ENCODE measurements at regions not wholly inside any gene's neighbourhood (a gene's known extent, or its start where the extent isn't known, plus 50 kb on each side); places are given as distances from the start of the nearest gene placed in this dataset.

GRCh38 chr13:97640268-97640667 is 206.3 kb downstream of the RAP2A start:
- 16% methylated on average over 2 of the region's 2 CpGs for WGBS (ENCODE audit: low lambda C conversion rate)
- Histone ChIP-seq H3K9me3 (no peaks in the 10 kb centered on the region), H3K79me2 (ENCODE audit: insufficient read depth) (no peaks in the 10 kb centered on the region), H3K27ac (ENCODE audit: low read depth in 2 of 2, low read length in 1 of 2) (no peak overlapping the region), H3K9ac (no peak overlapping the region), H3K4me2 (no peak overlapping the region), H3K27me3 (ENCODE audit: insufficient read depth) (no peaks in the 10 kb centered on the region), H3K36me3 (replicated peaks in 1 of 2; ENCODE audit: control insufficient read depth in 1 of 2, insufficient read depth in 2 of 2, low read length in 1 of 2) (no peaks in the 10 kb centered on the region), H3F3A (replicated peaks; ENCODE audit: insufficient read depth) (no peaks in the 10 kb centered on the region), H3K4me3 (ENCODE audit: low read depth in 2 of 2, low read length in 1 of 2) (no peak overlapping the region), H4K20me1 (ENCODE audit: insufficient read depth) (no peaks in the 10 kb centered on the region), H2AFZ (ENCODE audit: low read depth) (no peak overlapping the region), H3K9me2 (no peaks in the 10 kb centered on the region), H3K4me1 (ENCODE audit: control insufficient read depth in 1 of 2, insufficient read depth in 2 of 2, low read depth in 1 of 2, low read length in 1 of 2) (no peaks in the 10 kb centered on the region)
- no peak for DNase-seq
- ChIA-PET CTCF (no interaction called here), POLR2A (no interaction called here)
- TF ChIP-seq ELF1 (IDR thresholded peaks at IDR 0.05), result no peak
- TF ChIP-seq SMC3 (IDR thresholded peaks at IDR 0.05; ENCODE audit: low read depth, low read length), result no peak
- no peak for TF ChIP-seq TAF1 (IDR thresholded peaks at IDR 0.05; ENCODE audit: borderline replicate concordance, low read depth, low read length)
- no peak for TF ChIP-seq ZBTB33 (IDR thresholded peaks at IDR 0.05; ENCODE audit: borderline replicate concordance, low read depth)
- TF ChIP-seq EZH2phosphoT487 (IDR thresholded peaks at IDR 0.05; ENCODE audit: borderline replicate concordance, low read depth), result no peak
- TF ChIP-seq RCOR1 (IDR thresholded peaks at IDR 0.05; ENCODE audit: low read length), result no peak
- no peak for TF ChIP-seq NRF1 (IDR thresholded peaks at IDR 0.05; ENCODE audit: low read depth, low read length)
- TF ChIP-seq IRF3 (IDR thresholded peaks at IDR 0.05; ENCODE audit: low read depth, low read length), result no peak
- no peak for TF ChIP-seq FOXJ3 (CRISPR knock-in tag; IDR thresholded peaks at IDR 0.05)
- no peak for TF ChIP-seq REST (IDR thresholded peaks at IDR 0.05; ENCODE audit: low read depth, low read length)
- no peak for TF ChIP-seq PBX3 (IDR thresholded peaks at IDR 0.05)
- TF ChIP-seq TCF12 (IDR thresholded peaks at IDR 0.05), result no peak
- no peak for TF ChIP-seq GATA2 (CRISPR knock-in tag; IDR thresholded peaks at IDR 0.05)
- no peak for TF ChIP-seq TEAD4 (IDR thresholded peaks at IDR 0.05; ENCODE audit: borderline replicate concordance, insufficient read depth)
